ENCODE measurements at regions not wholly inside any gene's neighbourhood (a gene's known extent, or its start where the extent isn't known, plus 50 kb on each side); places are given as distances from the start of the nearest gene placed in this dataset.

DNA sequence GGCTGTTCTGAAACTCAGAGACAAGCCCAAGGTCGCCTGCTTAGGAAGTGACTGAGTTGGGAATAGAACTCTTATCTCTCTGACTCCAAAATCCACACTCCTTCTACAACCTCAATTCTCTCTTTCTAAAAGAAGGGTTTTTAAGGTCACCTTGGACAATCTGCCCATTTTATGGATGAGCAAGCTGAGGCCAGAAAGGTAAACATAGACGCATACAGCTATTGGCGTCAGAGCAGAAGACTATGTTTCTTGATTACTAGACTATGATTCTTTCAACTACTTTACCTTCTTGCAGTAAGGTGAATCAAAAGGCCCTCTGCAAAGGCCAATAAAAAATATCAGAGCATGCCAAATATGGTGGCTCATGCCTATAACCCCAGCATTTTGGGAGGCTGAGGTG lies 276.6 kb downstream of the CLIC5 start:
- no peak for DNase-seq

DNA sequence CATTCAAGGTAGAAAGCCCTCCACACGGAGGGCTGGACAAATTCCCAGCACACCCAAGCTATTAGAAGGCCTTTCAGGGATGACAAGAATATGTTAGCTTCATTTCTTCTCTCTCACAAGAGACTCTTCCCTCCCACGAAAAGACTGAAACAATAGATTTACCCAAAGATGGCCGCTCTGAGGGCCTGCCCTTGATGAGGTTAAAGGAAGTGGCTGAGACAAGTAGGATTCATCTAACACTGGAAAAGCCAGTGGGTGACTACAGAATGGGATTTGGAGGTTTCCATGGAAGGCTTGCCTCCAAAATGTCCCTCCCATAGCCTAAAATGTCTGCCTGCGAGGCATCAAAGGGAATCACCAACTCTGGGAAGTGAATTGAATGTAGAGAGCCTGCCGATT lies 277.6 kb downstream of the CLIC5 start:
- no peak for DNase-seq

GRCh38 chr6:45737331-45738056 lies 278.2 kb downstream of the CLIC5 start:
- no peak for DNase-seq

DNA sequence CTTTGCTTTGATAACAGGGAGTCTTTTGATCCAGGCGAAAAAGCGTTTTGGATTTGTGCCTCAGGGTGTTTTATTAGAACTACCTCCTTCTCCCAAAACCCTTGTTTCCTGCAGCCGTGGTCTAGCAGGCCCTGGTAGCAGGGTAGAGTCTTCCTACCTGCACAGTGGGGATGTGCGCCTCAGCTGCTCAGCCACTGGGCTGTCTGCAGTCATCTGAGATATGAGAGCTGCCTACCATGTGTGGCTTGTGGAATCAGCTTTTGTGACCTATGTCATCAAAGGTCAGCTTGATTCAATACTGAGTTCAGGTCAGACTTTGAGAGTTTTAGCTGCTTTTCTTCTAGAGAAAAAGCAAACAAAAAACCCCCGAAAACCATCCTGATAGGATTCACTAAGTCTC lies 279.5 kb downstream of the CLIC5 start:
- DNase-seq, result no peak

GRCh38 chr6:45732731-45733130 lies 282.9 kb downstream of the CLIC5 start:
- no peak for DNase-seq

- DNase-seq, result no peak
Observed at GRCh38 chr6:45730232-45730631, 285.4 kb downstream of the CLIC5 start.

DNA sequence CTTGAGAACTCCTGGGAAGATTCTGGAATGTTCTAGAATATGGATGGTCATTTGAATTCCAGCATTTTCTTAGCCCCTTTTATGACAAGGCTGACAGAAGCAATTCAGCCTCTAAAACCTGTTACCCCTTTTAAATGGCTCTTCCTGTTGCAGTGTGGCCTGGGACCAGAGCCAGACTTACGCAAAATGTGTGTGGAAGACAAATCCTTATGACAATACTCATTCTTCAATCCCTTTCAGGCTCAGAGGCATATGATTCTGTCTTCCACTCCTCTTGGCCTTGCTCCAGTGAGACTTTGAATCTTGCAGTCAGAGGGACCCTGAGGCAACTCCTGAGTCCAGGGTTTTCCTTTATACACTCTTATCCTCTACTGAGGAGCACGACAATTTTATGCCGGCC lies 287.0 kb downstream of the CLIC5 start:
- DNase-seq, result no peak

DNA sequence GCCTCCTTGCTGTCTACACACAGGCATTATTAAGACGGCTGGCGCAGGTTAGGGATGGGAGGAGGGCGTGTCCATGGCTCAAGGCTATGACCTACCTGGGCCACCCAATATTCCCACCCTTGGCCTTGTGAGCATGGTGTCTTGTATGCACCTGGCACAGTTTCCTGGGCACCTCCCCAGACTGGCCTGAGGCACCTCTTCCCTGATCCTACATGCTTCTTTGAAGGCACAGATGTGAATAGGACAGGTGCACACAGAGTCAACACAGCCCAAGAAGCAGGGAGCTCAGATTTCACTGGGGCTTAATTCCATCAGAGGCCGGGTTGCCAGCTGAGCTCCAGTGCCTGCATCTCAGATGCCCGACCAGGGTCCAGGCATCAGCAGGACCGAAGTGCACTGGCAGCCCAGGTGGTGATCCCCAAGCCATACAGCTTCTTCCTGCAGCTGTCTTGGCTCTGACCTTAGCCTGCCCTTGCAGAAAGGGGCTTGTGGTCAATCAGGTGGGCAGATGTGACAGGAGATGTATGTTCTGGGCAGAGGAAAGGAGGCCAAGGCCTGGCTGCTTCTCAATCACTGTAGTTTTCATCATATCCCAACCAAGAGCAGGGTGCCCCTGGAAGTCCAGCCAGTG lies 287.7 kb downstream of the CLIC5 start:
- peak; percentile 30 for DNase-seq

GRCh38 chr6:45727228-45727627 lies 288.4 kb downstream of the CLIC5 start:
- no peak for DNase-seq

DNA sequence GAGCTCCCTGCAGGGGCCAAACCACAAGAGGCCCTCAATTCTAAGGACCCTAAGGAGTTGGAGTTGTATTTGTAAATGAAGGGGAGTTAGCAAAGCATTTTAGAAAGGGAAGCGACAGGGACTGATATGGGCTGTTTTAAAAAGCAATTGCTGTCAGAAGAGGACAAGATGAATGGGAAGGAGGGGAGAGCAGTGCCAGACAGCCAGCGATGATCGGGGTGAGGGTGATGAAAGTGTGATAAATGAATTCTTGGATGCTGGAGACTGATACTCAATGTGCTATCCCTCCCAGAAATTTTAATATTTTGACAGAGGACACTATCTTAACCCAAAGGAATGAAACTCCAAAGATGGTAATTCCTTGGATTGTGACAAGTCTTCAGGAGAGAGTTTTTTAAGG lies 289.2 kb downstream of the CLIC5 start:
- no peak for DNase-seq

DNA sequence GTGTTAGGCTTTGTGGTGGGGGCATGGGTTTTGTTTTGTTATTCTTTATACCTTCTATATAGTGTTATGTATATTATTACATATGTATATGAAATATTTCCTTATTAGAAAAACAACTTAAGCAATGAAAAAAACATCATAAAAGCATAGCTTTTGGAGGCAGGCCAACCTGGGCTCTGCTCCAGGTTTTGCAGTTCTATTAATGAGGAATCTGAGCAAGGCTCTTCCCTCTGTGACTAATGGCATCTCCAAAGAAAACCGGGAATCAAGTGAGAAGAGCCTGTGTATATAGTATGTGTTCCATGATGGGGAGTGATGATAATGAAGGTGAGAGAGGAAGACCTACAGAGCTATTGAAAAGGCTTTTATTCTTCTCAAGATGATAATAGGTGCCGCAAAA lies 291.1 kb downstream of the CLIC5 start:
- DNase-seq, result peak; percentile 48

DNA sequence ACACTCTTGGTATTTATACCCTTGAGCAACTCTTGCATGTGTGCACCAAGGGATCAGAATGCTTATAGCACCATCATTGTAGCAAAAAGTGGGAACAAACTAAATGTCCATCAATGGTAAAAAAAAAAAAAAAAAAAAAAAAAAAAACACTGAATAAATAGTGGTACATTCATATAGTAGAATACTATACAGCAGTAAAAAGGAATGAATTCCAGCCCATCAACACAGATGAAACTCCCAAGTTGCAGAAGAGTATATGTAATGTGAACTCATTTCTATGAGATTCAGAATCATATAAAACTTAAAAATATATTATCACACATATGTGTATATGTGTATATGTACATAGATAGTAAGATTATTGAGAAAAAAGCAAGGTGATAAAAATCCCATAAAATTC lies 291.6 kb downstream of the CLIC5 start:
- DNase-seq, result no peak

DNA sequence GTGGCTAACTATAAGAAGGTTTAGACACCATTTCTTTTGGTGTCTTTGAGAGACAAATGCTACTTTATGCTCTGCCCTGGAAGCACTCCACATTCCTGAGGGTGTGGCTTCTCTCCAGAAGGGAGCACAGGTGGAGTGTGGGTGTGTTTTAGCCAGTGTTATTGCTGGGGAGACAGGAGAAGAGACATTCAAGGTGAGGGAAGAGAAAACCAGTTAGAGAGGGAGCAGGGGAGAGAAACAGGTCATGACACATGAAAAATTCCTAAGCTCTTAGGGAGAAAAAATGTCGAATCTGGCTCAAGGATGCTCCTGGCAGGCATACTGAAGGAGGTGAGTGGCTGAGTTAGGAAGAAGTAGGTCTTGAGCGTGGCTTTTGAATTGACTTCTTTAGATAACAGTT lies 292.8 kb downstream of the CLIC5 start:
- no peak for DNase-seq

GRCh38 chr6:45721665-45722064 lies 294.0 kb downstream of the CLIC5 start:
- no peak for DNase-seq

DNA sequence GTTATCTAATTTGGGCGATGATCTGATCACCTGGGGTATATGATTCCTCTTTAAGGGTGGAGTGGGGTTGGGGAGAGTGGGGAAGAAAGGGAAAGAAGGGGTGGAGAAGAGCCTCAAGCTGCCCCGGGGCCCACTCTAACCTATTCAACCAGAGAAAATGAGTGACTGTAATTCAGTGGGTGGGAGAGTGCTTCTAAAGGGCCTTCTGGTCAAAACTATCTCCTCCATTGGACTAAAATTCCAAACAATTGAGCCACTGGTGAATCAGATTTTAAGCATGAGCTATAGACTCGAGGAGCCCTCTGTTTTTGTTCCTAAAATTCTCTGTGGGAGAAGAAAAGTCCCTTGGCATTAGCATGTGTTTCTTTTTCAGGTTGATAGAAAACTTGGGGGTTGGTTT lies 296.8 kb downstream of the CLIC5 start:
- no peak for DNase-seq

GRCh38 chr6:45718131-45718530 lies 297.5 kb downstream of the CLIC5 start:
- DNase-seq, result no peak

GRCh38 chr6:45717715-45718114 lies 297.9 kb downstream of the CLIC5 start:
- DNase-seq, result no peak

DNA sequence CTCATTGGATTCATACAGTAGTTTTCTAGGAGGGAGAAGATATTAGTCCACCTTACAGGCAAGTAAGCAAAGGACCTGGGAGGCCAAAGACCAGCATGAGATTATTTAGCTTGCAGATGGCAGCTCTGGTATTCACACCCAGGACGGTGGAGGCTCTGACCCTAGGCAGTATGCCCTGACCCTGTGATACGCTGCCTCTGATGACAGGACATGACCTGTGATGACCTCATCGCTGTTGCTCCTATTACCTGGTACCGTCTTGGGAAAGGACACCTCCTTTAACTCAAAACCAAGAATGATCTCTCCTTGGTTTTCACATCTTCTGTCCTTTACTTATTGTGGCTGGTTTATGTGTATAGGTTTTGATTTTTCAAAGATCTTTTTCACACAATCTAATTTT lies 298.6 kb downstream of the CLIC5 start:
- no peak for DNase-seq

DNA sequence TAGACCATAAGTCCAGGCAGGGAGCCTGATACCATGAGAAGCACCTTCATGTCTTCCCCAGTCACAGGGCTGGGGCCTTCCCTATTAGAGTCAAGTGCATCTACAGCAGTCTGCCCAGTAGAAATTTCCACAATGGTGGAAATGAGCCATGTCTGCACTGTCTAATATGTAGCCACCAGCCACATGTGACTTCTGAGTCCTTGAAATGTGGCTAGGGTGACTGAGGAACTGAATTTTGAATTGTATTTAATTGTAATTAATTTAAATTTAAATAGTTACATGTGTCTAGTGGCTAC lies 300.2 kb downstream of the CLIC5 start:
- no peak for DNase-seq

- peak; percentile 55 for DNase-seq
Observed at GRCh38 chr6:45714741-45715507, 300.7 kb downstream of the CLIC5 start.

- DNase-seq, result no peak
Observed at GRCh38 chr6:45714006-45714730, 301.5 kb downstream of the CLIC5 start.
